Pulmonary artery endothelial cell (primary cell): ENCODE measurements at regions not wholly inside any gene's neighbourhood (a gene's known extent, or its start where the extent isn't known, plus 50 kb on each side); places are given as distances from the start of the nearest gene placed in this dataset.
"Not testable (repeated sequence)": the region's sequence is repeated elsewhere in the genome, so short reads cannot be mapped to it uniquely, and the experiment has no call there.

Experiments used
- DNase-seq: peaks from one replicate; pipeline ENCODE4 v3.0.0-alpha.2; 2011; ENCODE audit warnings: low read depth, low spot score

GRCh38 chr10:53434413-53434812 is 661.8 kb upstream of the MBL2 start:
- no peak for DNase-seq

- DNase-seq = no peak
These were observed 659.5 kb upstream of the MBL2 start for GRCh38 chr10:53432035-53432434.

- no peak for DNase-seq
These were observed 658.4 kb upstream of the MBL2 start for GRCh38 chr10:53430974-53431373.

- no peak for DNase-seq
These were observed 657.7 kb upstream of the MBL2 start for GRCh38 chr10:53430127-53430891.

GRCh38 chr10:53422223-53422888 is 649.8 kb upstream of the MBL2 start:
- no peak for DNase-seq

- DNase-seq = no peak
These were observed 640.1 kb upstream of the MBL2 start for GRCh38 chr10:53412651-53413050.

GRCh38 chr10:53406532-53406931 is 633.9 kb upstream of the MBL2 start:
- DNase-seq = no peak

- peak; percentile 4 for DNase-seq
These were observed 631.1 kb upstream of the MBL2 start for GRCh38 chr10:53403688-53404087.

- no peak for DNase-seq
These were observed 630.0 kb upstream of the MBL2 start for GRCh38 chr10:53402594-53402993.

- no peak for DNase-seq
These were observed 629.0 kb upstream of the MBL2 start for GRCh38 chr10:53401536-53401935.

GRCh38 chr10:53396876-53397275 is 624.3 kb upstream of the MBL2 start:
- DNase-seq = no peak

GRCh38 chr10:53395449-53395848 is 622.9 kb upstream of the MBL2 start:
- DNase-seq = no peak

GRCh38 chr10:53387562-53387961 is 615.0 kb upstream of the MBL2 start:
- no peak for DNase-seq

GRCh38 chr10:53382543-53382942 is 610.0 kb upstream of the MBL2 start:
- DNase-seq = no peak

GRCh38 chr10:53379956-53380355 is 607.4 kb upstream of the MBL2 start:
- no peak for DNase-seq

GRCh38 chr10:53370347-53370746 is 597.8 kb upstream of the MBL2 start:
- no peak for DNase-seq

- no peak for DNase-seq
These were observed 589.4 kb upstream of the MBL2 start for GRCh38 chr10:53361936-53362335.

GRCh38 chr10:53361281-53361680 is 588.7 kb upstream of the MBL2 start:
- DNase-seq = no peak

- DNase-seq = not testable (repeated sequence)
These were observed 586.4 kb upstream of the MBL2 start for GRCh38 chr10:53358978-53359377.

- DNase-seq = no peak
These were observed 586.0 kb upstream of the MBL2 start for GRCh38 chr10:53358536-53358935.

- no peak for DNase-seq
These were observed 585.0 kb upstream of the MBL2 start for GRCh38 chr10:53357587-53357986.

- no peak for DNase-seq
These were observed 584.2 kb upstream of the MBL2 start for GRCh38 chr10:53356616-53357349.
